GM23338 (cell line): ENCODE measurements at regions not wholly inside any gene's neighbourhood (a gene's known extent, or its start where the extent isn't known, plus 50 kb on each side); places are given as distances from the start of the nearest gene placed in this dataset.

Experiments used
- ATAC-seq: fragments of 200-7000 bp; cut with Tn5 transposase; 3 replicates; pipeline ENCODE4 v1.9.1; 2020
- DNase-seq: peaks from one replicate; pipeline ENCODE4 v3.0.0-alpha.2; 2015; ENCODE audit warnings: low spot score
- H2AFZ ChIP-seq: fragments of 200-600 bp; sonication (generic); 2 replicates; pipeline ENCODE4 v1.8.0; 2016; ENCODE audit warnings: antibody characterized with exemption, mild to moderate bottlenecking, moderate library complexity
- H3F3A ChIP-seq: fragments of 200-600 bp; sonication (generic); replicated peaks from 2 replicates; pipeline ENCODE4 v1.8.0; 2017; ENCODE audit warnings: antibody characterized with exemption, mixed run types, low read depth
- H3K27ac ChIP-seq: fragments of 200-600 bp; sonication (generic); 2 replicates; pipeline ENCODE4 v1.6.1; 2016; ENCODE audit warnings: low read depth
- H3K27me3 ChIP-seq: fragments of 200-600 bp; sonication (generic); 2 replicates; pipeline ENCODE4 v1.8.0; 2016; ENCODE audit warnings: mild to moderate bottlenecking, mixed run types, moderate library complexity; ENCODE audit not compliant: insufficient read depth
- H3K36me3 ChIP-seq: fragments of 200-600 bp; sonication (generic); 2 replicates; pipeline ENCODE4 v1.8.0; 2016; ENCODE audit warnings: mild to moderate bottlenecking; ENCODE audit not compliant: insufficient read depth
- H3K4me1 ChIP-seq: fragments of 200-600 bp; sonication (generic); 2 replicates; pipeline ENCODE4 v1.8.0; 2016; ENCODE audit warnings: mild to moderate bottlenecking, moderate library complexity; ENCODE audit not compliant: insufficient read depth
- H3K4me2 ChIP-seq: fragments of 200-600 bp; sonication (generic); 2 replicates; pipeline ENCODE4 v1.7.1; 2017; ENCODE audit warnings: mixed run types
- H3K4me3 ChIP-seq: fragments of 200-600 bp; sonication (generic); 2 replicates; pipeline ENCODE4 v1.6.1; 2016; ENCODE audit warnings: mixed run types
- H3K79me2 ChIP-seq: fragments of 200-600 bp; sonication (generic); replicated peaks from 2 replicates; pipeline ENCODE4 v1.8.0; 2017; ENCODE audit warnings: mild to moderate bottlenecking; ENCODE audit not compliant: insufficient read depth
- H3K9me2 ChIP-seq: fragments of 200-600 bp; sonication (generic); 2 replicates; pipeline ENCODE4 v1.8.0; 2017; ENCODE audit not compliant: insufficient read depth
- H4K20me1 ChIP-seq: fragments of 200-600 bp; sonication (generic); replicated peaks from 2 replicates; pipeline ENCODE4 v1.8.0; 2017; ENCODE audit warnings: mild to moderate bottlenecking; ENCODE audit not compliant: insufficient read depth
- H3K27ac Mint-ChIP-seq: 2 replicates; pipeline ENCODE4 v1.8.0; 2020; ENCODE audit warnings: inconsistent platforms, mild to moderate bottlenecking, moderate library complexity, mixed read lengths
- H3K27me3 Mint-ChIP-seq: 3 replicates; pipeline ENCODE4 v1.8.0; 2022; ENCODE audit warnings: low read depth, mild to moderate bottlenecking, moderate library complexity, mixed read lengths, inconsistent platforms; ENCODE audit not compliant: insufficient read depth, poor library complexity
- H3K36me3 Mint-ChIP-seq: 3 replicates; pipeline ENCODE4 v1.8.0; 2021; ENCODE audit warnings: low read depth, mild to moderate bottlenecking, inconsistent platforms, moderate library complexity, mixed read lengths
- H3K4me1 Mint-ChIP-seq: 3 replicates; pipeline ENCODE4 v1.8.0; 2020; ENCODE audit warnings: mild to moderate bottlenecking, inconsistent platforms, mixed read lengths
- H3K4me3 Mint-ChIP-seq: 3 replicates; pipeline ENCODE4 v1.8.0; 2021; ENCODE audit warnings: moderate library complexity, mild to moderate bottlenecking, inconsistent platforms, mixed read lengths
- H3K9me3 Mint-ChIP-seq: 3 replicates; pipeline ENCODE4 v1.8.0; 2020; ENCODE audit warnings: moderate library complexity, mild to moderate bottlenecking, inconsistent platforms, mixed read lengths
- CREB1 ChIP-seq: fragments of 250-450 bp; sonication (Bioruptor Pico); IDR thresholded peaks from 2 replicates; pipeline ENCODE4 v1.5.0; 2020; ENCODE audit warnings: low read depth, mild to moderate bottlenecking, moderate library complexity
- EZH2 ChIP-seq: fragments of 200-600 bp; sonication (generic); IDR thresholded peaks from one replicate; pipeline ENCODE4 v1.8.0; 2017; ENCODE audit warnings: antibody characterized with exemption, mild to moderate bottlenecking, low read depth; ENCODE audit not compliant: unreplicated experiment
- EZH2phosphoT487 ChIP-seq: fragments of 200-600 bp; sonication (generic); IDR thresholded peaks from one replicate; pipeline ENCODE4 v1.8.1; 2018; ENCODE audit warnings: antibody characterized with exemption; ENCODE audit not compliant: unreplicated experiment
- NANOG ChIP-seq: IDR thresholded peaks from 2 replicates; pipeline ENCODE4 v1.6.1; 2016; ENCODE audit warnings: antibody characterized with exemption, borderline replicate concordance
- POLR2AphosphoS5 ChIP-seq: IDR thresholded peaks from 2 replicates; pipeline ENCODE4 v1.6.1; 2016; ENCODE audit warnings: antibody characterized with exemption, low read depth
- STAT1 ChIP-seq: IDR thresholded peaks from one replicate; pipeline ENCODE4 v1.6.1; 2016; ENCODE audit warnings: antibody characterized with exemption; ENCODE audit not compliant: unreplicated experiment
- ZNF331 ChIP-seq: fragments of 250-450 bp; sonication (Bioruptor Pico); IDR thresholded peaks from 2 replicates; pipeline ENCODE4 v1.5.0; 2020; ENCODE audit warnings: low read depth, mild to moderate bottlenecking, moderate library complexity
- TF ChIP-seq, protein P1 (sequence below): fragments of 250-450 bp; sonication (Bioruptor Pico); IDR thresholded peaks from 2 replicates; pipeline ENCODE4 v1.5.0; 2020; ENCODE audit warnings: mild to moderate bottlenecking, moderate library complexity
- TF ChIP-seq, protein P2 (sequence below), 2 experiments: fragments of 200-600 bp in 1 of 2; sonication (generic) in 1 of 2; conservative IDR thresholded peaks; 2 replicates each; pipeline versions ENCODE4 v1.5.1 to v1.6.1; 2016 to 2017; ENCODE audit warnings: antibody characterized with exemption in 2 of 2, low read depth in 2 of 2, mild to moderate bottlenecking in 2 of 2, moderate library complexity in 1 of 2
- TF ChIP-seq, protein P3 (sequence below): IDR thresholded peaks from 2 replicates; pipeline ENCODE4 v1.6.1; 2016; ENCODE audit warnings: antibody characterized with exemption

DNA sequence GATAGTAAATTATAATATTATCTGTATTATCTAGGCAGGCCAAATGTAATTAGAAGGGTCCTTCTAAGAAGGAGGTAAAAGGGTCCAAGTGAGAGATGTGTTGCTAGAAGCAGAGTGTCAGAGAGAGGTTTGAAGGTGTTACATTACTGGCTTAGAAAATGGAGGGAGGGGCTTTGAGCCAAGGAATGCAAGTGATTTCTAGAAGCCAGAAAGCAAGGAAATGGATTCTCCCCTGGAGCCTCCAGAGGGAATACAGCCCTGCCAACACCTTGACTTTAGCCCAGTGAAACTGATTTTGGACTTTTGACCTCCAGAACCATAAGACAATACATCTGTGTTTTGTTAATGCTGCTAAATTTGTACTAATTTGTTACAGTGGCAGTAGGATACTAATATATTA is 97.9 kb upstream of the IL6 start:
- H3K4me2 ChIP-seq = no peak overlapping the region
- peak; percentile 82 for ATAC-seq
- H3K9me3 Mint-ChIP-seq = no peaks in the 10 kb centered on the region

DNA sequence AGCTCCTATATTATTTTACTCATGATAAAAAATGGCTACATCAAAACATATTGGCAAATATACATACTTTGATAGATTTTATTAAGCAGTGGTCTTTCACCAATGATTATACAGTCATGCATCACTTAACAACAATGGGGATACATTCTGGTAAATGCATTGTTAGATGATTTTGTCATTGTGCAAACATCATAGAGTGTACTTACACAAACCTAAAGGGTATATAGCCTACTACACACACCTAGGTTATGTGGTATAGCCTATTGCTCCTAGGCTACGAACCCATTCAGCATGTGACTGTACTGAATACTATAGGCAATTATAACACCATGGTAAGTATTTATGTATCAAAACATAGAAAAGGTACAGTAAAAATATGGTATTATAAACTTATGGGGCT is 98.9 kb upstream of the IL6 start:
- H3K36me3 ChIP-seq = no peaks in the 10 kb centered on the region
- TF ChIP-seq, protein P1, sequence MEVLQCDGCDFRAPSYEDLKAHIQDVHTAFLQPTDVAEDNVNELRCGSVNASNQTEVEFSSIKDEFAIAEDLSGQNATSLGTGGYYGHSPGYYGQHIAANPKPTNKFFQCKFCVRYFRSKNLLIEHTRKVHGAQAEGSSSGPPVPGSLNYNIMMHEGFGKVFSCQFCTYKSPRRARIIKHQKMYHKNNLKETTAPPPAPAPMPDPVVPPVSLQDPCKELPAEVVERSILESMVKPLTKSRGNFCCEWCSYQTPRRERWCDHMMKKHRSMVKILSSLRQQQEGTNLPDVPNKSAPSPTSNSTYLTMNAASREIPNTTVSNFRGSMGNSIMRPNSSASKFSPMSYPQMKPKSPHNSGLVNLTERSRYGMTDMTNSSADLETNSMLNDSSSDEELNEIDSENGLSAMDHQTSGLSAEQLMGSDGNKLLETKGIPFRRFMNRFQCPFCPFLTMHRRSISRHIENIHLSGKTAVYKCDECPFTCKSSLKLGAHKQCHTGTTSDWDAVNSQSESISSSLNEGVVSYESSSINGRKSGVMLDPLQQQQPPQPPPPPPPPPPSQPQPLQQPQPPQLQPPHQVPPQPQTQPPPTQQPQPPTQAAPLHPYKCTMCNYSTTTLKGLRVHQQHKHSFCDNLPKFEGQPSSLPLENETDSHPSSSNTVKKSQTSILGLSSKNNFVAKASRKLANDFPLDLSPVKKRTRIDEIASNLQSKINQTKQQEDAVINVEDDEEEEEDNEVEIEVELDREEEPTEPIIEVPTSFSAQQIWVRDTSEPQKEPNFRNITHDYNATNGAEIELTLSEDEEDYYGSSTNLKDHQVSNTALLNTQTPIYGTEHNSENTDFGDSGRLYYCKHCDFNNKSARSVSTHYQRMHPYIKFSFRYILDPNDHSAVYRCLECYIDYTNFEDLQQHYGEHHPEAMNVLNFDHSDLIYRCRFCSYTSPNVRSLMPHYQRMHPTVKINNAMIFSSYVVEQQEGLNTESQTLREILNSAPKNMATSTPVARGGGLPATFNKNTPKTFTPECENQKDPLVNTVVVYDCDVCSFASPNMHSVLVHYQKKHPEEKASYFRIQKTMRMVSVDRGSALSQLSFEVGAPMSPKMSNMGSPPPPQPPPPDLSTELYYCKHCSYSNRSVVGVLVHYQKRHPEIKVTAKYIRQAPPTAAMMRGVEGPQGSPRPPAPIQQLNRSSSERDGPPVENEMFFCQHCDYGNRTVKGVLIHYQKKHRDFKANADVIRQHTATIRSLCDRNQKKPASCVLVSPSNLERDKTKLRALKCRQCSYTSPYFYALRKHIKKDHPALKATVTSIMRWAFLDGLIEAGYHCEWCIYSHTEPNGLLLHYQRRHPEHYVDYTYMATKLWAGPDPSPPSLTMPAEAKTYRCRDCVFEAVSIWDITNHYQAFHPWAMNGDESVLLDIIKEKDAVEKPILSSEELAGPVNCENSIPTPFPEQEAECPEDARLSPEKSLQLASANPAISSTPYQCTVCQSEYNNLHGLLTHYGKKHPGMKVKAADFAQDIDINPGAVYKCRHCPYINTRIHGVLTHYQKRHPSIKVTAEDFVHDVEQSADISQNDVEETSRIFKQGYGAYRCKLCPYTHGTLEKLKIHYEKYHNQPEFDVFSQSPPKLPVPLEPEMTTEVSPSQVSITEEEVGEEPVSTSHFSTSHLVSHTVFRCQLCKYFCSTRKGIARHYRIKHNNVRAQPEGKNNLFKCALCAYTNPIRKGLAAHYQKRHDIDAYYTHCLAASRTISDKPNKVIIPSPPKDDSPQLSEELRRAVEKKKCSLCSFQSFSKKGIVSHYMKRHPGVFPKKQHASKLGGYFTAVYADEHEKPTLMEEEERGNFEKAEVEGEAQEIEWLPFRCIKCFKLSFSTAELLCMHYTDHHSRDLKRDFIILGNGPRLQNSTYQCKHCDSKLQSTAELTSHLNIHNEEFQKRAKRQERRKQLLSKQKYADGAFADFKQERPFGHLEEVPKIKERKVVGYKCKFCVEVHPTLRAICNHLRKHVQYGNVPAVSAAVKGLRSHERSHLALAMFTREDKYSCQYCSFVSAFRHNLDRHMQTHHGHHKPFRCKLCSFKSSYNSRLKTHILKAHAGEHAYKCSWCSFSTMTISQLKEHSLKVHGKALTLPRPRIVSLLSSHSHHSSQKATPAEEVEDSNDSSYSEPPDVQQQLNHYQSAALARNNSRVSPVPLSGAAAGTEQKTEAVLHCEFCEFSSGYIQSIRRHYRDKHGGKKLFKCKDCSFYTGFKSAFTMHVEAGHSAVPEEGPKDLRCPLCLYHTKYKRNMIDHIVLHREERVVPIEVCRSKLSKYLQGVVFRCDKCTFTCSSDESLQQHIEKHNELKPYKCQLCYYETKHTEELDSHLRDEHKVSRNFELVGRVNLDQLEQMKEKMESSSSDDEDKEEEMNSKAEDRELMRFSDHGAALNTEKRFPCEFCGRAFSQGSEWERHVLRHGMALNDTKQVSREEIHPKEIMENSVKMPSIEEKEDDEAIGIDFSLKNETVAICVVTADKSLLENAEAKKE (CRISPR knock-in tag) = no peak
- TF ChIP-seq EZH2phosphoT487 = no peak
- TF ChIP-seq ZNF331 = no peak
- TF ChIP-seq EZH2 = no peak
- TF ChIP-seq, protein P2, sequence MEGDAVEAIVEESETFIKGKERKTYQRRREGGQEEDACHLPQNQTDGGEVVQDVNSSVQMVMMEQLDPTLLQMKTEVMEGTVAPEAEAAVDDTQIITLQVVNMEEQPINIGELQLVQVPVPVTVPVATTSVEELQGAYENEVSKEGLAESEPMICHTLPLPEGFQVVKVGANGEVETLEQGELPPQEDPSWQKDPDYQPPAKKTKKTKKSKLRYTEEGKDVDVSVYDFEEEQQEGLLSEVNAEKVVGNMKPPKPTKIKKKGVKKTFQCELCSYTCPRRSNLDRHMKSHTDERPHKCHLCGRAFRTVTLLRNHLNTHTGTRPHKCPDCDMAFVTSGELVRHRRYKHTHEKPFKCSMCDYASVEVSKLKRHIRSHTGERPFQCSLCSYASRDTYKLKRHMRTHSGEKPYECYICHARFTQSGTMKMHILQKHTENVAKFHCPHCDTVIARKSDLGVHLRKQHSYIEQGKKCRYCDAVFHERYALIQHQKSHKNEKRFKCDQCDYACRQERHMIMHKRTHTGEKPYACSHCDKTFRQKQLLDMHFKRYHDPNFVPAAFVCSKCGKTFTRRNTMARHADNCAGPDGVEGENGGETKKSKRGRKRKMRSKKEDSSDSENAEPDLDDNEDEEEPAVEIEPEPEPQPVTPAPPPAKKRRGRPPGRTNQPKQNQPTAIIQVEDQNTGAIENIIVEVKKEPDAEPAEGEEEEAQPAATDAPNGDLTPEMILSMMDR (conservative IDR thresholded peaks at IDR 0.05; ENCODE audit: low read depth in 2 of 2) = no peak
- no peak for TF ChIP-seq POLR2AphosphoS5

More for the DNA sequence above, 97.9 kb upstream of the IL6 start:
- Histone ChIP-seq H2AFZ (0 out of 2 replicates have a peak overlapping the region, but pooled peaks have one; percentile 48), H3K79me2 (no peaks in the 10 kb centered on the region), H4K20me1 (no peaks in the 10 kb centered on the region), H3K27ac (no peak overlapping the region), H3K4me1 (no peaks in the 10 kb centered on the region), H3K4me3 (no peak overlapping the region), H3K36me3 (no peaks in the 10 kb centered on the region), H3K27me3 (no peaks in the 10 kb centered on the region), H3F3A (no peaks in the 10 kb centered on the region), H3K9me2 (no peaks in the 10 kb centered on the region)
- Mint-ChIP-seq H3K4me3 (no peak overlapping the region), H3K27me3 (peaks cover 2% of the 10 kb centered on the region), H3K4me1 (peaks cover 8% of the 10 kb centered on the region), H3K27ac (no peak overlapping the region), H3K36me3 (no peaks in the 10 kb centered on the region)
- TF ChIP-seq, protein P2 (conservative IDR thresholded peaks at IDR 0.05; ENCODE audit: low read depth in 2 of 2) = no peak
- TF ChIP-seq STAT1 (no peak), NANOG (no peak), CREB1 (CRISPR knock-in tag) (no peak), POLR2AphosphoS5 (no peak)
- TF ChIP-seq, protein P3, sequence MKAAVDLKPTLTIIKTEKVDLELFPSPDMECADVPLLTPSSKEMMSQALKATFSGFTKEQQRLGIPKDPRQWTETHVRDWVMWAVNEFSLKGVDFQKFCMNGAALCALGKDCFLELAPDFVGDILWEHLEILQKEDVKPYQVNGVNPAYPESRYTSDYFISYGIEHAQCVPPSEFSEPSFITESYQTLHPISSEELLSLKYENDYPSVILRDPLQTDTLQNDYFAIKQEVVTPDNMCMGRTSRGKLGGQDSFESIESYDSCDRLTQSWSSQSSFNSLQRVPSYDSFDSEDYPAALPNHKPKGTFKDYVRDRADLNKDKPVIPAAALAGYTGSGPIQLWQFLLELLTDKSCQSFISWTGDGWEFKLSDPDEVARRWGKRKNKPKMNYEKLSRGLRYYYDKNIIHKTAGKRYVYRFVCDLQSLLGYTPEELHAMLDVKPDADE = no peak
- peak; percentile 68 for DNase-seq

More for the DNA sequence above, 98.9 kb upstream of the IL6 start:
- no peaks in the 10 kb centered on the region for H3K4me1 ChIP-seq
- ATAC-seq (no peak), DNase-seq (no peak)
- no peak overlapping the region for H3K27ac Mint-ChIP-seq
- H3K9me2 ChIP-seq = no peaks in the 10 kb centered on the region
- H3K4me1 Mint-ChIP-seq = peaks cover 8% of the 10 kb centered on the region
- H3K4me3 ChIP-seq = no peak overlapping the region
- H3K27me3 ChIP-seq = no peaks in the 10 kb centered on the region
- H3K9me3 Mint-ChIP-seq = no peaks in the 10 kb centered on the region
- H3F3A ChIP-seq = no peaks in the 10 kb centered on the region
- no peak overlapping the region for H3K4me3 Mint-ChIP-seq
- no peaks in the 10 kb centered on the region for H3K36me3 Mint-ChIP-seq
- no peak overlapping the region for H3K4me2 ChIP-seq
- H4K20me1 ChIP-seq = no peaks in the 10 kb centered on the region
- H3K27ac ChIP-seq = no peak overlapping the region
- no peak overlapping the region for H2AFZ ChIP-seq
- peaks cover 2% of the 10 kb centered on the region for H3K27me3 Mint-ChIP-seq
- H3K79me2 ChIP-seq = no peaks in the 10 kb centered on the region
